ENCODE measurements at regions not wholly inside any gene's neighbourhood (a gene's known extent, or its start where the extent isn't known, plus 50 kb on each side); places are given as distances from the start of the nearest gene placed in this dataset.

DNA sequence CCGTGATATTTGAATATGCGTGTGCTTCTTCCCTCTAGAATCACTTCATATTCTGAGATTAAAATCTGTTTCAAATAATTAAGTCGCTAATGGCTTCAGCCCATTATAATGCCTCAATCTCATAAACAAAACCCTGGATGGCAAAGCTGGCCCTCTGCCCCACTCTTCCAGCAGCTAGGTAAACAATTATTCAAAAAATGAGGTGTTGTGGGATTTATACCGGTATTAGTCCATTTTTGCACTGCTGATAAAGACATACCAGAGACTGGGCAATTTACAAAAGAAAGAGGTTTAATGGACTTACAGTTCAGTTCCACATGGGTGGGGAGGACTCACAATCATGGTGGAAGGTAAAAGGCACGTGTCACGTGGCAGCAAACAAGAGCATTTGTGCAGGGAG is 510.4 kb upstream of the ADGRL2 start:
- Histone ChIP-seq H3K4me3 (ENCODE audit: low read length) (no peak overlapping the region), H3K9me2 (replicated peaks; ENCODE audit: insufficient read depth, low read length) (no peaks in the 10 kb centered on the region), H3K27me3 (ENCODE audit: low read length) (no peaks in the 10 kb centered on the region), H3K4me1 (ENCODE audit: low read length) (no peaks in the 10 kb centered on the region), H3K27ac (ENCODE audit: low read length) (no peak overlapping the region), H4K20me1 (ENCODE audit: insufficient read depth, low read depth, low read length) (no peaks in the 10 kb centered on the region), H3K9ac (ENCODE audit: low read length) (no peak overlapping the region), H3K36me3 (ENCODE audit: insufficient read depth, low read length) (no peaks in the 10 kb centered on the region), H3K9me3 (ENCODE audit: low read length) (peaks cover 21% of the 10 kb centered on the region), H2AFZ (ENCODE audit: low read length) (no peak overlapping the region), H3K4me2 (ENCODE audit: low read depth, low read length, poor library complexity, severe bottlenecking) (no peak overlapping the region), H3K79me2 (ENCODE audit: low read length) (no peaks in the 10 kb centered on the region)
- DNase-seq, result no peak

DNA sequence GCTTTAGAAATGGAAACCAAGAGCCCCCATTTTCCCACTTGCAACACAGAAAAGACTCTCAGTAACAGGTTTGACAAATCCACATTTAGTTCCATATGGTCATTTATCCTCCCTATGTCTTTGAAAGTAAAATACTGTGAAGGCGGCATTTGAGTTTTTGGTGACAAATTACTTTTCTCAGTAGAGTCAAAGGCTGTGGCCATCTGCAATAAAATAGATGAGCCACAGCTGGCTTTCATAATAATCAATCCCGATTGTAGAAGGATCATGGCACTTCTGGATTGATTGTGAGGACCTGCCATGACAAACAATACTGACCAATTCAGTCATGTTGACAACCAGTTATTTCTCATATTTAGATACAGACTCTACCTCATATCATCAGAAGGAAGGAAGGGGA is 512.0 kb upstream of the ADGRL2 start:
- Histone ChIP-seq H4K20me1 (ENCODE audit: insufficient read depth, low read depth, low read length) (no peaks in the 10 kb centered on the region), H3K9ac (ENCODE audit: low read length) (no peak overlapping the region), H3K4me1 (ENCODE audit: low read length) (no peaks in the 10 kb centered on the region), H3K9me2 (replicated peaks; ENCODE audit: insufficient read depth, low read length) (no peaks in the 10 kb centered on the region), H3K4me3 (ENCODE audit: low read length) (no peak overlapping the region), H3K27ac (ENCODE audit: low read length) (no peak overlapping the region), H3K9me3 (ENCODE audit: low read length) (peaks cover 19% of the 10 kb centered on the region), H3K4me2 (ENCODE audit: low read depth, low read length, poor library complexity, severe bottlenecking) (no peak overlapping the region), H2AFZ (ENCODE audit: low read length) (no peak overlapping the region), H3K27me3 (ENCODE audit: low read length) (no peaks in the 10 kb centered on the region), H3K79me2 (ENCODE audit: low read length) (no peaks in the 10 kb centered on the region), H3K36me3 (ENCODE audit: insufficient read depth, low read length) (no peaks in the 10 kb centered on the region)
- no peak for DNase-seq

DNA sequence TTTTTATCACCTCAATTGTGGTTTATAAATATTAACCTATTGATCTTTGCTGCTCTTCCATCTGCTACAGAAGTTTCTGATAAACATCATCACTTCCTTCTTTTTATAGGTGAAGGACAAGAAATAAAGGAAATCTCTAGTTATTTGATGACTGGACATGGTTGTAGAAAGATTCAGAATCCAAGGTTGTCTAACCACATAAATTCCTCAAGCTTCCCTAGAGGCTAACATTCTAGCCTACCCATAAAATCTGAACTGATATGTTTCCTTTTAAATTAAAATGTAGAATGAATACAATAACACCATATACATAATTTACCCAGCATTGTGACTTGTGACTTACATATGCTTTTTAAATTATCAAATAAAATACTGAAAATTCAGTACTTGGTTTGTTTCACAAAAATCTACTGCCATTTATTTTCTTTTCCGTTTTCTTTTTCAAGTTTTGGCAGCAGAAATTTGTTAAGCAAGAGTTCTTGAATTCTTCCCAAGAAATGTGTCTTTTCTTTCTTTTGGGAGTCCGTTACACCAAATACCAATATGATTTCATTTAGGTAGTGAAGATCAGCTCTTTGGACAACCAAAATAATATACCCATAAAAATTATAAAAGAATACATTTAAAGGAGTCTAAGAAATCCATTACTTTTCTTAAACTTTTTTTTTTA is 513.2 kb upstream of the ADGRL2 start:
- H3K36me3 ChIP-seq (ENCODE audit: insufficient read depth, low read length), result no peaks in the 10 kb centered on the region
- H2AFZ ChIP-seq (ENCODE audit: low read length), result no peak overlapping the region
- no peak overlapping the region for H3K4me2 ChIP-seq (ENCODE audit: low read depth, low read length, poor library complexity, severe bottlenecking)

DNA sequence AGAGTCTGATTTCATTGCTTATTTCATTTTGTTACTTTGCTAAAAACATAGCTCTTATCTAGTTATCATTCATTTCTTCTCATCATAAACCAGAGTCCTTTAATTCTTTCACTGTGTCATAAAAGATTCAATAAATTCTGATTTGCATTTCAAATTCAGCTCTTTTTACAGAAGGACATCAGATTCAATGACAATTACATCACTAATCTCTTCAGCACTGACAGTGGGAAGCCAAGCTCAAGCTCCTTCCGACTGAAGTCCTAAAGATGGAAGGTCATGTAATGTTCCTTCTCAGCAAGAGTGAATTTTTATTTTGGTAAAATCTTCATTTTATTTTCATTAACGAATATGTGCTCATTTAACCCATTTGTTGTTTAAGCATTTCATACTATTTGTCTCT is 530.7 kb upstream of the ADGRL2 start:
- Histone ChIP-seq H3K4me2 (ENCODE audit: low read depth, low read length, poor library complexity, severe bottlenecking) (no peak overlapping the region), H3K9me2 (replicated peaks; ENCODE audit: insufficient read depth, low read length) (no peaks in the 10 kb centered on the region), H3K9me3 (ENCODE audit: low read length) (peaks cover 24% of the 10 kb centered on the region), H3K79me2 (ENCODE audit: low read length) (no peaks in the 10 kb centered on the region), H3K27ac (ENCODE audit: low read length) (no peak overlapping the region), H3K9ac (ENCODE audit: low read length) (no peak overlapping the region), H2AFZ (ENCODE audit: low read length) (no peak overlapping the region), H3K4me1 (ENCODE audit: low read length) (no peaks in the 10 kb centered on the region), H3K27me3 (ENCODE audit: low read length) (no peaks in the 10 kb centered on the region), H3K4me3 (ENCODE audit: low read length) (no peak overlapping the region), H3K36me3 (ENCODE audit: insufficient read depth, low read length) (no peaks in the 10 kb centered on the region), H4K20me1 (ENCODE audit: insufficient read depth, low read depth, low read length) (no peaks in the 10 kb centered on the region)
- no peak for DNase-seq

More for the DNA sequence above, 513.2 kb upstream of the ADGRL2 start:
- Histone ChIP-seq H3K9ac (ENCODE audit: low read length) (no peak overlapping the region), H4K20me1 (ENCODE audit: insufficient read depth, low read depth, low read length) (no peaks in the 10 kb centered on the region), H3K27me3 (ENCODE audit: low read length) (no peaks in the 10 kb centered on the region), H3K79me2 (ENCODE audit: low read length) (no peaks in the 10 kb centered on the region), H3K4me1 (ENCODE audit: low read length) (no peaks in the 10 kb centered on the region), H3K27ac (ENCODE audit: low read length) (no peak overlapping the region), H3K4me3 (ENCODE audit: low read length) (no peak overlapping the region), H3K9me2 (replicated peaks; ENCODE audit: insufficient read depth, low read length) (no peaks in the 10 kb centered on the region), H3K9me3 (ENCODE audit: low read length) (peaks cover 17% of the 10 kb centered on the region)
- DNase-seq, result no peak

- Histone ChIP-seq H3K9me2 (replicated peaks; ENCODE audit: insufficient read depth, low read length) (no peaks in the 10 kb centered on the region), H2AFZ (ENCODE audit: low read length) (no peak overlapping the region), H3K9me3 (ENCODE audit: low read length) (peaks cover 16% of the 10 kb centered on the region), H3K27me3 (ENCODE audit: low read length) (no peaks in the 10 kb centered on the region), H3K4me1 (ENCODE audit: low read length) (no peaks in the 10 kb centered on the region), H3K79me2 (ENCODE audit: low read length) (no peaks in the 10 kb centered on the region), H3K9ac (ENCODE audit: low read length) (no peak overlapping the region), H3K4me2 (ENCODE audit: low read depth, low read length, poor library complexity, severe bottlenecking) (no peak overlapping the region), H4K20me1 (ENCODE audit: insufficient read depth, low read depth, low read length) (no peaks in the 10 kb centered on the region), H3K4me3 (ENCODE audit: low read length) (no peak overlapping the region), H3K36me3 (ENCODE audit: insufficient read depth, low read length) (no peaks in the 10 kb centered on the region), H3K27ac (ENCODE audit: low read length) (no peak overlapping the region)
- no peak for DNase-seq
These were observed 535.8 kb upstream of the ADGRL2 start for GRCh38 chr1:81264976-81265375.

DNA sequence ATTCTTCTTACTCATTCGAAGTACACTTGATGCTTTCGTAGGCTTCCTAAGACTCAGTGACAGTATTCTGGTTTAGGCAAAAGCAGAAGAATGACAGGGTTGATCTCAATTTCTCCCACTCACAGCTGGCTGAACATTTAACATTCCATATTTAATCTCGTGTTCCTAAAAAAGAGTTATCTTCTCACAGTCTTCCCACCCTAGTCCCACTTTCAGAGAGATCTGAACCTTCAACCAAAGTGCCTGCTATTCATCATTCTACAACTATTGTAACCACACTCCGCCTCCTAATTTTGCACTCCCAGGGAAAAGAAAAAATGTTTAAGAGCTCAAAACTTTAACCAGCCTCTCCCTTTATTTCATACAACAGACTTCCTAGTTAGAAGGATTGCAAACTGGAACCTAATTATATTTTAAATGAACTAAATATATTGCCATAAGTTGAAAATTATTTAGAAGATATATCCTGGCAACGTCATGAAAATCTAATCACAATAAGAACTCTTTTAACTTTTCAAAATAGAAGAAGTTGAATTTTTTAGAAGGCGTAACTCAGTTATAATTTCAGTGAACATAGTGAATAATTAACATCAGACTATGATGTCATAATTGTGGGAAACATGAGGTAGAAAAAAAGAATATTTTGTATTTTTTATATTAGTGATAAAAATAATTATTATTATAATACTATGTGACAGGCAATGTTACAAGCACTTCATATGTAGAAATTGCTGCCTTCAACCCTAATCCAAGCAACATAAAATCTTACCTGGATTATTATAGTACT is 540.9 kb upstream of the ADGRL2 start:
- no peak for DNase-seq
- no peak overlapping the region for H3K9ac ChIP-seq (ENCODE audit: low read length)
- peaks cover 8% of the 10 kb centered on the region for H3K9me3 ChIP-seq (ENCODE audit: low read length)
- no peaks in the 10 kb centered on the region for H3K4me1 ChIP-seq (ENCODE audit: low read length)
- H3K27ac ChIP-seq (ENCODE audit: low read length), result no peak overlapping the region
- no peaks in the 10 kb centered on the region for H3K9me2 ChIP-seq (replicated peaks; ENCODE audit: insufficient read depth, low read length)
- no peak overlapping the region for H2AFZ ChIP-seq (ENCODE audit: low read length)
- H3K4me3 ChIP-seq (ENCODE audit: low read length), result no peak overlapping the region
- H3K4me2 ChIP-seq (ENCODE audit: low read depth, low read length, poor library complexity, severe bottlenecking), result no peak overlapping the region
- H4K20me1 ChIP-seq (ENCODE audit: insufficient read depth, low read depth, low read length), result no peaks in the 10 kb centered on the region
- no peaks in the 10 kb centered on the region for H3K79me2 ChIP-seq (ENCODE audit: low read length)
- H3K27me3 ChIP-seq (ENCODE audit: low read length), result no peaks in the 10 kb centered on the region
- H3K36me3 ChIP-seq (ENCODE audit: insufficient read depth, low read length), result no peaks in the 10 kb centered on the region

GRCh38 chr1:81254560-81254959 is 546.2 kb upstream of the ADGRL2 start:
- Histone ChIP-seq H3K4me2 (ENCODE audit: low read depth, low read length, poor library complexity, severe bottlenecking) (no peak overlapping the region), H3K4me1 (ENCODE audit: low read length) (no peaks in the 10 kb centered on the region), H3K36me3 (ENCODE audit: insufficient read depth, low read length) (no peaks in the 10 kb centered on the region), H4K20me1 (ENCODE audit: insufficient read depth, low read depth, low read length) (no peaks in the 10 kb centered on the region), H3K4me3 (ENCODE audit: low read length) (no peak overlapping the region), H3K79me2 (ENCODE audit: low read length) (no peaks in the 10 kb centered on the region), H3K9me2 (replicated peaks; ENCODE audit: insufficient read depth, low read length) (no peaks in the 10 kb centered on the region), H3K9me3 (ENCODE audit: low read length) (peaks cover 3% of the 10 kb centered on the region), H2AFZ (ENCODE audit: low read length) (no peak overlapping the region), H3K9ac (ENCODE audit: low read length) (no peak overlapping the region), H3K27me3 (ENCODE audit: low read length) (no peaks in the 10 kb centered on the region), H3K27ac (ENCODE audit: low read length) (no peak overlapping the region)
- no peak for DNase-seq

- Histone ChIP-seq H2AFZ (ENCODE audit: low read length) (no peak overlapping the region), H3K4me3 (ENCODE audit: low read length) (no peak overlapping the region), H3K36me3 (ENCODE audit: insufficient read depth, low read length) (no peaks in the 10 kb centered on the region), H3K9ac (ENCODE audit: low read length) (no peak overlapping the region), H4K20me1 (ENCODE audit: insufficient read depth, low read depth, low read length) (no peaks in the 10 kb centered on the region), H3K79me2 (ENCODE audit: low read length) (no peaks in the 10 kb centered on the region), H3K9me2 (replicated peaks; ENCODE audit: insufficient read depth, low read length) (no peaks in the 10 kb centered on the region), H3K4me2 (ENCODE audit: low read depth, low read length, poor library complexity, severe bottlenecking) (no peak overlapping the region), H3K9me3 (ENCODE audit: low read length) (peaks cover 3% of the 10 kb centered on the region; the same call in 1 of the 2 replicates), H3K4me1 (ENCODE audit: low read length) (no peaks in the 10 kb centered on the region), H3K27me3 (ENCODE audit: low read length) (no peaks in the 10 kb centered on the region), H3K27ac (ENCODE audit: low read length) (no peak overlapping the region)
- no peak for DNase-seq
These were observed 546.7 kb upstream of the ADGRL2 start for GRCh38 chr1:81254068-81254467.
